OCI-LY1 (cell line): ENCODE measurements at regions not wholly inside any gene's neighbourhood (a gene's known extent, or its start where the extent isn't known, plus 50 kb on each side); places are given as distances from the start of the nearest gene placed in this dataset.

Experiments
- H2AFZ ChIP-seq: fragments of 200-600 bp; sonication (generic), shearing (Covaris generic); 2 replicates; pipeline ENCODE4 v1.6.0; 2014; ENCODE audit warnings: antibody characterized with exemption, mild to moderate bottlenecking, low read length
- H3F3A ChIP-seq: fragments of 200-600 bp; sonication (generic), shearing (Covaris generic); 2 replicates; pipeline ENCODE4 v1.6.0; 2014; ENCODE audit warnings: mild to moderate bottlenecking, antibody characterized with exemption, low read length, moderate library complexity; ENCODE audit not compliant: insufficient read depth
- H3K27ac ChIP-seq: fragments of 200-600 bp; sonication (generic); 2 replicates; pipeline ENCODE4 v1.5.1; 2014; ENCODE audit warnings: low read length, mixed run types, mild to moderate bottlenecking, low read depth; ENCODE audit not compliant: poor library complexity, severe bottlenecking
- H3K27me3 ChIP-seq: fragments of 200-600 bp; sonication (generic); 2 replicates; pipeline ENCODE4 v1.6.0; 2014; ENCODE audit warnings: antibody characterized with exemption, mild to moderate bottlenecking, low read length, moderate library complexity; ENCODE audit not compliant: insufficient read depth
- H3K36me3 ChIP-seq: fragments of 200-600 bp; sonication (generic); 2 replicates; pipeline ENCODE4 v1.6.1; 2014; ENCODE audit warnings: mild to moderate bottlenecking, antibody characterized with exemption, low read length, moderate library complexity, mixed read lengths; ENCODE audit not compliant: insufficient read depth
- H3K4me1 ChIP-seq: fragments of 200-600 bp; sonication (generic); 2 replicates; pipeline ENCODE4 v1.5.1; 2014; ENCODE audit warnings: mild to moderate bottlenecking, low read length, moderate library complexity; ENCODE audit not compliant: insufficient read depth, severe bottlenecking
- H3K4me2 ChIP-seq: fragments of 200-600 bp; sonication (generic), shearing (Covaris generic); 2 replicates; pipeline ENCODE4 v1.6.1; 2014; ENCODE audit warnings: low read length
- H3K4me3 ChIP-seq: fragments of 200-600 bp; sonication (generic); 2 replicates; pipeline ENCODE4 v1.5.1; 2014; ENCODE audit warnings: low read length, low read depth, mild to moderate bottlenecking, mixed read lengths; ENCODE audit not compliant: poor library complexity, severe bottlenecking
- H3K79me2 ChIP-seq: fragments of 200-600 bp; shearing (Covaris generic); 2 replicates; pipeline ENCODE4 v1.6.1; 2016; ENCODE audit warnings: mixed run types, low read length, mixed read lengths; ENCODE audit not compliant: insufficient read depth
- H3K9ac ChIP-seq: fragments of 200-600 bp; sonication (generic), shearing (Covaris generic); 2 replicates; pipeline ENCODE4 v1.6.1; 2014; ENCODE audit warnings: mild to moderate bottlenecking, low read length, mixed read lengths
- H3K9me2 ChIP-seq: fragments of 200-600 bp; sonication (generic), shearing (Covaris generic); 2 replicates; pipeline ENCODE4 v1.6.1; 2014; ENCODE audit warnings: low read depth, mild to moderate bottlenecking, low read length, mixed read lengths
- H3K9me3 ChIP-seq: fragments of 200-600 bp; shearing (Covaris generic); 2 replicates; pipeline ENCODE4 v1.6.1; 2014; ENCODE audit warnings: low read length, mixed read lengths
- H4K20me1 ChIP-seq: fragments of 200-600 bp; sonication (generic), shearing (Covaris generic); 2 replicates; pipeline ENCODE4 v1.6.0; 2016; ENCODE audit warnings: mild to moderate bottlenecking, low read length; ENCODE audit not compliant: insufficient read depth
- CTCF ChIP-seq: fragments of 200-600 bp; sonication (generic), shearing (Covaris generic); IDR thresholded peaks from 2 replicates; pipeline ENCODE4 v1.5.1; 2017; ENCODE audit warnings: mild to moderate bottlenecking, antibody characterized with exemption, low read length, moderate library complexity, mixed read lengths
- EZH2 ChIP-seq: fragments of 200-600 bp; sonication (generic), shearing (Covaris generic); IDR thresholded peaks from 2 replicates; pipeline ENCODE4 v1.8.0; 2017; ENCODE audit warnings: borderline replicate concordance, mixed run types, mild to moderate bottlenecking, antibody characterized with exemption, low read length, moderate library complexity, mixed read lengths

GRCh38 chr3:6449099-6449498 is 411.8 kb upstream of the GRM7 start:
- H3K9ac ChIP-seq: no peak overlapping the region
- no peaks in the 10 kb centered on the region for H3F3A ChIP-seq
- H3K27me3 ChIP-seq: no peaks in the 10 kb centered on the region
- no peaks in the 10 kb centered on the region for H3K36me3 ChIP-seq
- no peak overlapping the region for H3K4me3 ChIP-seq
- H3K27ac ChIP-seq: no peak overlapping the region
- no peaks in the 10 kb centered on the region for H3K9me3 ChIP-seq
- no peak overlapping the region for H3K4me2 ChIP-seq
- H3K9me2 ChIP-seq: no peaks in the 10 kb centered on the region
- TF ChIP-seq EZH2: no peak
- no peak for TF ChIP-seq CTCF
- no peak overlapping the region for H2AFZ ChIP-seq
- no peaks in the 10 kb centered on the region for H4K20me1 ChIP-seq
- no peaks in the 10 kb centered on the region for H3K4me1 ChIP-seq
- no peaks in the 10 kb centered on the region for H3K79me2 ChIP-seq

DNA sequence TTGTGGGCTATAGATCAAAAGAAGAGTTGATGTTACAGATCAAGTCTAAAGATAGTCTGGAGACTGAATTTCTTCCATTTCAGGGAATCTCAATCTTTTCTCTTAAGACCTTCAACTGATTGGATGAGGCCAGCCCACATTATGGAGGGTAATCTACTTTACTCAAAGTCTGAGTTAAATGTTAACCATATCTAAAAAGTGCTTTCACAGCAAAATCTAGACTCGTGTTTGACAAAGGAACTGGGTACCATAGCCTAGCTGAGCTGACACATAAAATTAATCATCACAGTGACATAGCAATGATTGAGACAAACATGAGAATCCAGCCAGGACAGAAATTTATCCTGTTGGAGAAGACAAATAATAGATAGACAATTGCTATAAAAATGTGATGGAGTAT is 407.9 kb upstream of the GRM7 start:
- H3F3A ChIP-seq: no peaks in the 10 kb centered on the region

DNA sequence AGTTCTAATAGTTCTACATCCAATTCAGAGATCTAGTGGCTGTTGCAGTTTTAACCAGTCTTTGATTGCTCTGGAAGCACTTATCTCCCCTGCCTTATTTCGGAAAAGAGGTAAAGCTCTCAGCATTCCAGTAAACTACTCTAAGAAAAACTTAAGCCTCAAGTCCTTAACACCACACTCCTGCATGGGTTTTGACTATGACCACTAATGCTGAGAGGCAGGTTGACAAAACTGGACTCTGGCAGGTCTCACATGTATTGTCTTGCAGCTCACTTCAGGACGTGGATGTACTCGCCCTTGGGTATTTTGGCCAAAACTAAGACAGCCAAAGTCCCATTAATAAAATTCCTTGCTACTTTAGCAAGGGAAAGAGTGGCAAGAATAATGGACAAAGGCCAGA is 405.9 kb upstream of the GRM7 start:
- Histone ChIP-seq H3K4me2 (no peak overlapping the region), H3K9ac (no peak overlapping the region), H3K36me3 (no peaks in the 10 kb centered on the region), H3K4me1 (no peaks in the 10 kb centered on the region), H2AFZ (no peak overlapping the region), H4K20me1 (no peaks in the 10 kb centered on the region), H3K27me3 (no peaks in the 10 kb centered on the region), H3K27ac (no peak overlapping the region), H3F3A (no peaks in the 10 kb centered on the region), H3K9me3 (no peaks in the 10 kb centered on the region), H3K79me2 (no peaks in the 10 kb centered on the region), H3K9me2 (no peaks in the 10 kb centered on the region), H3K4me3 (no peak overlapping the region)
- TF ChIP-seq EZH2: no peak
- no peak for TF ChIP-seq CTCF

More for the DNA sequence above, 407.9 kb upstream of the GRM7 start:
- Histone ChIP-seq H3K27ac (no peak overlapping the region), H3K4me1 (no peaks in the 10 kb centered on the region), H3K27me3 (no peaks in the 10 kb centered on the region), H3K9me2 (no peaks in the 10 kb centered on the region), H2AFZ (no peak overlapping the region), H3K4me2 (no peak overlapping the region), H3K4me3 (no peak overlapping the region), H3K9me3 (no peaks in the 10 kb centered on the region), H4K20me1 (no peaks in the 10 kb centered on the region), H3K36me3 (no peaks in the 10 kb centered on the region), H3K79me2 (no peaks in the 10 kb centered on the region), H3K9ac (no peak overlapping the region)
- no peak for TF ChIP-seq EZH2
- no peak for TF ChIP-seq CTCF
